ENCODE measurements at regions not wholly inside any gene's neighbourhood (a gene's known extent, or its start where the extent isn't known, plus 50 kb on each side); places are given as distances from the start of the nearest gene placed in this dataset.

DNA sequence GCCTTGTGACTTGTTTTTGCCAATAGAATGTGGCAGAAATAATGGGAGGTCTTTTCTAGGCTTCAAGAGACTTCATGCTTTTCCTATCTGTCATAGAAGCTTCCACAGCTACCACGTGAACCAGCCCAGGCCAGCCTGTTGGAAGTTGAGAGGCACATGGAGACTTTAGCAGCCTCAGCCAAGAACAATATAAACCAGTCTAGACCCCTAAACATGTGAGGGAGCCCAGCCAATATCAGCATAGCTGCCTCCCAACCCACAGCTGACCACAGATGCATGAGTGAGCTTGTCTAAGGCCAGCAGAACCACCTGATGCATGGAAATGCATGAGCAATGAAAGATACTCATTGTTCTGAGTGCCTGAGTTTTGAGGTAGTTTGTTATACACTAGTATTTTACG is 540.7 kb upstream of the BTBD3 start:
- Histone ChIP-seq H3K9me3 (ENCODE audit: control insufficient read depth in 1 of 2, insufficient read depth in 1 of 2, low read depth in 1 of 2, low read length in 2 of 2) (no peaks in the 10 kb centered on the region), H3K79me2 (ENCODE audit: insufficient read depth, low read length) (no peaks in the 10 kb centered on the region), H3K27ac (ENCODE audit: low read depth, low read length) (no peak overlapping the region), H3K4me1 (ENCODE audit: control insufficient read depth in 1 of 2, insufficient read depth in 2 of 2, low read length in 2 of 2) (0 out of 4 replicates have a peak, but pooled peaks cover 0 to 5% of the 10 kb centered on the region in 2 experiments), H3K9ac (ENCODE audit: low read length) (no peak overlapping the region), H2AFZ (ENCODE audit: low read depth, low read length, poor library complexity, severe bottlenecking) (no peak overlapping the region), H3K4me2 (ENCODE audit: low read length) (no peak overlapping the region), H3K4me3 (replicated peaks in 1 of 2; ENCODE audit: low read depth in 1 of 2, low read length in 2 of 2) (no peak overlapping the region), H3K36me3 (ENCODE audit: control insufficient read depth in 1 of 2, insufficient read depth in 2 of 2, low read length in 2 of 2) (no peaks in the 10 kb centered on the region), H4K20me1 (ENCODE audit: insufficient read depth) (no peaks in the 10 kb centered on the region), H3K27me3 (ENCODE audit: insufficient read depth, low read length) (no peaks in the 10 kb centered on the region), H3K9me2 (ENCODE audit: insufficient read depth) (no peaks in the 10 kb centered on the region)
- ChIA-PET POLR2A (no interaction called here), RAD21 (ENCODE audit: low non-redundant PET in 1 of 2, low total read pairs in 2 of 2, uncharacterized antibody in 2 of 2, unreplicated experiment in 2 of 2) (no interaction called here), CTCF (no interaction called here)
- TF ChIP-seq EZH2 (IDR thresholded peaks at IDR 0.05) (no peak), SRF (IDR thresholded peaks at IDR 0.05; ENCODE audit: low read depth) (no peak), TCF7L2 (IDR thresholded peaks at IDR 0.05; ENCODE audit: borderline replicate concordance, extremely low read depth, insufficient read depth, insufficient read length) (no peak), YY1 (IDR thresholded peaks at IDR 0.05; ENCODE audit: extremely low read depth, insufficient replicate concordance, low read depth, low read length) (no peak), CBX3 (IDR thresholded peaks at IDR 0.05; ENCODE audit: low read depth) (no peak), EGR1 (IDR thresholded peaks at IDR 0.05; ENCODE audit: low read depth) (no peak)
- TF ChIP-seq, protein P1, sequence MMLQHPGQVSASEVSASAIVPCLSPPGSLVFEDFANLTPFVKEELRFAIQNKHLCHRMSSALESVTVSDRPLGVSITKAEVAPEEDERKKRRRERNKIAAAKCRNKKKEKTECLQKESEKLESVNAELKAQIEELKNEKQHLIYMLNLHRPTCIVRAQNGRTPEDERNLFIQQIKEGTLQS (IDR thresholded peaks at IDR 0.05) = no peak
- TF ChIP-seq, protein P2, sequence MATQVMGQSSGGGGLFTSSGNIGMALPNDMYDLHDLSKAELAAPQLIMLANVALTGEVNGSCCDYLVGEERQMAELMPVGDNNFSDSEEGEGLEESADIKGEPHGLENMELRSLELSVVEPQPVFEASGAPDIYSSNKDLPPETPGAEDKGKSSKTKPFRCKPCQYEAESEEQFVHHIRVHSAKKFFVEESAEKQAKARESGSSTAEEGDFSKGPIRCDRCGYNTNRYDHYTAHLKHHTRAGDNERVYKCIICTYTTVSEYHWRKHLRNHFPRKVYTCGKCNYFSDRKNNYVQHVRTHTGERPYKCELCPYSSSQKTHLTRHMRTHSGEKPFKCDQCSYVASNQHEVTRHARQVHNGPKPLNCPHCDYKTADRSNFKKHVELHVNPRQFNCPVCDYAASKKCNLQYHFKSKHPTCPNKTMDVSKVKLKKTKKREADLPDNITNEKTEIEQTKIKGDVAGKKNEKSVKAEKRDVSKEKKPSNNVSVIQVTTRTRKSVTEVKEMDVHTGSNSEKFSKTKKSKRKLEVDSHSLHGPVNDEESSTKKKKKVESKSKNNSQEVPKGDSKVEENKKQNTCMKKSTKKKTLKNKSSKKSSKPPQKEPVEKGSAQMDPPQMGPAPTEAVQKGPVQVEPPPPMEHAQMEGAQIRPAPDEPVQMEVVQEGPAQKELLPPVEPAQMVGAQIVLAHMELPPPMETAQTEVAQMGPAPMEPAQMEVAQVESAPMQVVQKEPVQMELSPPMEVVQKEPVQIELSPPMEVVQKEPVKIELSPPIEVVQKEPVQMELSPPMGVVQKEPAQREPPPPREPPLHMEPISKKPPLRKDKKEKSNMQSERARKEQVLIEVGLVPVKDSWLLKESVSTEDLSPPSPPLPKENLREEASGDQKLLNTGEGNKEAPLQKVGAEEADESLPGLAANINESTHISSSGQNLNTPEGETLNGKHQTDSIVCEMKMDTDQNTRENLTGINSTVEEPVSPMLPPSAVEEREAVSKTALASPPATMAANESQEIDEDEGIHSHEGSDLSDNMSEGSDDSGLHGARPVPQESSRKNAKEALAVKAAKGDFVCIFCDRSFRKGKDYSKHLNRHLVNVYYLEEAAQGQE (IDR thresholded peaks at IDR 0.05; ENCODE audit: low read depth) = no peak
- TF ChIP-seq, protein P3, sequence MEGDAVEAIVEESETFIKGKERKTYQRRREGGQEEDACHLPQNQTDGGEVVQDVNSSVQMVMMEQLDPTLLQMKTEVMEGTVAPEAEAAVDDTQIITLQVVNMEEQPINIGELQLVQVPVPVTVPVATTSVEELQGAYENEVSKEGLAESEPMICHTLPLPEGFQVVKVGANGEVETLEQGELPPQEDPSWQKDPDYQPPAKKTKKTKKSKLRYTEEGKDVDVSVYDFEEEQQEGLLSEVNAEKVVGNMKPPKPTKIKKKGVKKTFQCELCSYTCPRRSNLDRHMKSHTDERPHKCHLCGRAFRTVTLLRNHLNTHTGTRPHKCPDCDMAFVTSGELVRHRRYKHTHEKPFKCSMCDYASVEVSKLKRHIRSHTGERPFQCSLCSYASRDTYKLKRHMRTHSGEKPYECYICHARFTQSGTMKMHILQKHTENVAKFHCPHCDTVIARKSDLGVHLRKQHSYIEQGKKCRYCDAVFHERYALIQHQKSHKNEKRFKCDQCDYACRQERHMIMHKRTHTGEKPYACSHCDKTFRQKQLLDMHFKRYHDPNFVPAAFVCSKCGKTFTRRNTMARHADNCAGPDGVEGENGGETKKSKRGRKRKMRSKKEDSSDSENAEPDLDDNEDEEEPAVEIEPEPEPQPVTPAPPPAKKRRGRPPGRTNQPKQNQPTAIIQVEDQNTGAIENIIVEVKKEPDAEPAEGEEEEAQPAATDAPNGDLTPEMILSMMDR (IDR thresholded peaks at IDR 0.05 in 2 of 3, conservative IDR thresholded peaks at IDR 0.05 in 1 of 3; ENCODE audit: borderline replicate concordance in 1 of 3, insufficient read depth in 1 of 3, low read depth in 2 of 3, low read length in 2 of 3) = no peak
- no peak for DNase-seq (ENCODE audit: low read depth, low spot score)
- BruUV-seq (replicated peaks) = no TSS peak
- intact Hi-C loops (cut with micrococcal nuclease) = no loop called here
- no peak for ATAC-seq
